Stimulated activated CD4-positive, alpha-beta T cell treated with anti-CD3 and anti-CD28 coated beads, Interleukin-4, amount 100 ng/mL, for 24 hours (primary cell): ENCODE measurements at regions not wholly inside any gene's neighbourhood (a gene's known extent, or its start where the extent isn't known, plus 50 kb on each side); places are given as distances from the start of the nearest gene placed in this dataset.
A peak's percentile ranks its signal among the peaks of the same experiment; 100 is the strongest.
"Not testable (repeated sequence)": the region's sequence is repeated elsewhere in the genome, so short reads cannot be mapped to it uniquely, and the experiment has no call there.

Experiments used
- DNase-seq: peaks from one replicate; pipeline ENCODE4 v3.0.0-alpha.2; 2020

DNA sequence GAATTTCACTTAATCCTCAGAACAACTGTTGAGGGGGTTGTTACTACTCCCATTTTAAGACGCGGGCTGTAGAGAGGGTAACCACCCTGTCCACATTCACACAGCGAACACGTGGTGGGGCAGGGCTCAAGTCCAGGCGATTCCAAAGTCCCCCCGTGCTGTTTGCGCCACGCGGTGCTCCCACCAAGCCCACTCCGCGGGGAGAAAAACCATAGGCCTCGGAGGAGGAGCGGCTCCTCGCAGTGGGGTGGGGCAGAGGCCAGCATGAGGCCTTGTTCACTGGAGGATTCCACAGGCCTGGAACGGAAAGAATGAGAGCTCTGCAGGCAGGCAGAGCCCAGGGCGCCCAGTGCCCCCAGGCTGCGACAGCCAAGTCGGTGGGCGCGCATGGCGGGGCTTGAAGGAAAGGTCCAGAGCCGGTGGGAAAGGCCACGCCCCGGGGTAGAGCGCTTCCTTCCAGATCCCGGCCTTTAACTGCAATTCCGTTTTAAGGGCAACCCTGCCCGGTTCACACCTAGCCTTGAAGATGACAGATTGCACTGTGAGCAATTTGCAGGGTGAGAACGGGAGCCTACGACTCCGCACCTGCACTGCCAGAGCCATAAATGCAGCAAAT, 161.8 kb upstream of the TBL1XR1 start:
- peak; percentile 49 for DNase-seq

DNA sequence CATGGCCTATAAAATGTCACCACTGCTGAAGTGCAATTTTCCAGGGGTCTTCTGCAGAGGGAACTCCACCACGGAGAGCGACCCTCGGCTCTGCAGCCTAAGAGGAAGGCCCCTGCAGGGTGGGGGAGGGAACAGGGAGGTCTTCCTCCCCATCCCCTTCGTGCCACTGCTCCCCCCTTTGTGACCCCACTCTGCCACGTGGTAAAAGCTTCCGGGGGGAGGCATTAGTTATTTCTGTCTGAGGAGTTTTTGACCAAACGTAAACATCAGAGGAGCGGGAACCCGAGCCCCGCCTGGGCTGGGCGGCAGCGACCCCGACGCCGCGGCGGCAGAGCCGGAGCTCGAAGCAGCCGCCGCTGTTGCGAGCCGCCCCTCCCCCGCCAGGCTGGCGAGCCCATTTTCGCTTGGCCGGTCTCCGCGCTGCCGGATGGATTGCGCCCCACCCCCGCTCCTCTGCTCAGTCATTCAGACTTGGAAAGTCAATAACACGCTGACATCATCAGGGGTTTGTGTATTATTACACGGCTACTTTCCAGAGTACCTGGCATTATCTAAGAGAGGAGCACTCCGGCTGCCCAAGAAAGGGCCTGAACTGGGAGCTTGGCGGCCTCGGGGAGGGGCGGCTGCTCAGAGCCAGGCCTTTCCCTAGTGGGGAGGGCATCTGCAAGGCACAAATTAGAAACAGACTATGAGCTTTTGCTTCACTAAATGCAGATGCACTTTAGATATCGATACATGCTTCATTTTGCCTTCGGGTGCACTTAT, 162.5 kb upstream of the TBL1XR1 start:
- peak; percentile 96 for DNase-seq

DNA sequence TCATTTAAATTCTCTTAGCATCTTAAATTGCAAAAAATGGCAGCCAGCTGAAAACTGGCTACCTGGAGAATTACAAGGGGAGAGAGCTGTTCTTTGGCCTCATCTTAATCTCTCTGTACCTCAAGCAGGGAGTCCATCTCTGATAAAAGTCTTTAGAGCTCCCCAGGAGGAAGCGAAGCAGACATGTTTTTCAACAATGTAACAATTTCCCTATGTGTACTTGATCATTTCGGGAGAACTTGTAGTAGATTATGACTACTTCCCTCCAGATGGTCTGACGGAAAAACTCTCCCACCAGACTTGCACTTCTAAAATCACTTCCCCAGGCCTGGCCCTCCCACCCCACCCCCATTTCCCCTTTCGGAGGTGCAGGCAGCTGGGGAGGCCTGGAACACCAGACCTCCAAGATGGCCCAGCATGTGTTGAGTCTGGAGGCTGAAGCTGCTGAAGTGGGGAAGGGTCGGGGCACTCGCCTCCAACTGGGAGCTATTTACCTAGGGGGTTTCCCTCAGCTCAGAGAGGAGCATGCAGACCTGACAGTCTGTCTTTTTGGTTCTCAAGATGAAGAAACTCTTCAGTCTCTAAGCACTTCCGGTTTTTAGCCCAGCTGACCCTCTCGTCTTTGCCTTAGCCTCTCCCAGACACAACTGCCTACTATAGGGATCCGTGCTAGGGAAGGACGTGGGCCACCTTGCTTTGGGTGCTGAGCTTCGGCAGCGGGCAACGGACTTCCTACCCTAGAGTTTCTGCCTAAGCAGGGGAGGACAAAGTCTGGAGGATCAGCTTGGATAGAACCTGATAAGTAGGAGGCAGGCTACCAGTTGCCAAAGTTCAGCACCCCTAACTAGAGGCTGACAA, 164.0 kb upstream of the TBL1XR1 start:
- DNase-seq, result no peak

DNA sequence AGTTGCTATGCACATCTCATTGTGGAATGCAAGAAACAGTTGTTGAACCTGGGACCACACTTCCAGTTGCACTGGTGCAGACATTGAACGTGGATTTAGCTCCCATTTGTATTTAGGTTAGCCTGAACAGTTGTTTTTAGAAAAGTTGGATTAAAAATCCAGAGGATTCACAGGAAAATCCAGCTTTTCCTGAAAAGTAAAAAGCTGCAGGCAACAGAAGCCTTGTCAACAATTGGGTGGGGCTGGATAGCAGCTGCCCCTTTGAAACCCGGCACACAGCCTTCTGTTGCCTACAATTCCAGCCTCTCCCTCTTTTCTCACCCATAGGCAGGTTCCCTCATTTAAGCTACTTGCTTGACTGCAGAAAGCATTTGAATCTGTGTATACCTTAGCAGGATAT, 165.3 kb upstream of the TBL1XR1 start:
- DNase-seq, result no peak

DNA sequence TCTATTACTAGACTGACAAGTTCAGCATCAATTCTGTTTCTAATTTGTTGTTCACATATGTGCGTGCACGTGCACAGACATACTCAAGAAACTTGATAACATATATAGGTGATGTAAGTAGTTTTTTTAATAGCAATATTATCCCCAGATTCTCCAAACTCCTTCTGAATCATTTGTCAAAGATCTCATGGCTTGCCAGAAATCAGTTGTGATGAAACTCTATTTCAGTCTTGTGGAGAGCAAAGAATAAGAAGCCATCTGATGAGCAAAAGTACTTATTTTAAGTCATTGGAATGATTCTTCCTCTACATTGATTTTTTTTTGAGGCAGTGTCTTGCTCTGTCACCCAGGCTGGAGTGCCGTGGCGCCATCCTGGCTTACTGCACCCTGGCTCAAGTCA, 167.0 kb upstream of the TBL1XR1 start:
- no peak for DNase-seq

DNA sequence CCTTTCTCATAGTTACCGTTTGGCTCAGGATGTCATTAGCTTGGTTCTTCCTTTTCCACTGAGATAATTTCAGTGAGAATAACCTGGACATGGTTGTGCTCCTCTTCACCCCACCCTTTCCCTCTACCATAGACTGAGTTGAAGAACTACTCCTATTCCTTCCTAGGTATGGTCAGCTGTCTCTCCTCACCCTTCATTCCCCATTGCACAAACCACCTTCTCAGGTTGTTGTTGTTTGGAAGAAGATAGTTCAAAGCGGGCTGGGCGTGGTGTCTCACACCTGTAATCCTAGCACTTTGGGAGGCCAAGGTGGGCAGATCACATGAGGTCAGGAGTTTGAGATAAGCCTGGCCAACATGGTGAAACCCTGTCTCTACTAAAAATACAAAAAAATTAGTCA, 168.0 kb upstream of the TBL1XR1 start:
- DNase-seq, result not testable (repeated sequence)

DNA sequence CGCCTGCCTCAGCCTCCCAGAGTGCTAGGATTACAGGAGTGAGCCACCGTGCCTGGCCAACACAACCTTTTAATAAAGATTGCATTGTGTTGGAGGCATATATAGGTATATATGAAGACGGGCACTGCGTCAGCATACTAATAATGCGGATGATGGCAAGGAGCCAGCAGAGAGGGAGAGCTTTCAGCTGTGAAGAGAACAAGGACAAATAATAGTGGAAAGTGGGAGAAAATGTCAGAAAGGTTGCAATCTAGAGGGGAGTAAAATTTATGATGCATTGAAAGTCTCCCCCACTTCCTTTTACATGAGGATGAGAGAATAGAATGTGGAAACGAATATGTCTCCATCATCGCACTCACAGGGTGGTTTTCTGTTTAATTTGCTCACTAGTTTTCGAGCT, 170.5 kb upstream of the TBL1XR1 start:
- DNase-seq, result no peak

DNA sequence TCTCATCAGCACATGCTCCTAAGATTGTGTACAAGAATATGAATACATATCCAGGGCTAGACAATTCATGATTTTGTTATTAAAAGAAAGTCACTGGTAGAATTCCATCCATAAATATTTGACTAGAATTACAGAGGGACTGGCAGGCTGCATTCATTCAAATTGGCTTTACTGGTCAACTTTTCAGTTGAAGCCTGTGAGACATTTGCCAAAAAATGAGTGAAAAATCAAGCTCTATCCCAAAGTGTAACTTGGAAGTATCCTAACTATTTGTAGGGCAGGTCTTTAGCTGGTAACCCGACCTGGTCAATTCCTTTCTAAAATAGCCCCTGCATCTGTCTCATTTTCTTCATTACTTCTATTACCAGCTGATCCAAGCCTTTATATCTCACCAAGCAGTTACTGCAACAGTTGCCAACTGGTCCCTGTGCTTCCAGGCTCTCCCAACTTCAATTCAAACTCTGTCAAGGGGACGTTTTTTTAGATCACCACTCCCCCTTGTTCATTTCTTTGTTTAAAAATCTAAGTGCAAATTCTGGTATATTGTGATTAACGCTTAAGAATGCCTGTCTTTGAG, 173.1 kb upstream of the TBL1XR1 start:
- no peak for DNase-seq

DNA sequence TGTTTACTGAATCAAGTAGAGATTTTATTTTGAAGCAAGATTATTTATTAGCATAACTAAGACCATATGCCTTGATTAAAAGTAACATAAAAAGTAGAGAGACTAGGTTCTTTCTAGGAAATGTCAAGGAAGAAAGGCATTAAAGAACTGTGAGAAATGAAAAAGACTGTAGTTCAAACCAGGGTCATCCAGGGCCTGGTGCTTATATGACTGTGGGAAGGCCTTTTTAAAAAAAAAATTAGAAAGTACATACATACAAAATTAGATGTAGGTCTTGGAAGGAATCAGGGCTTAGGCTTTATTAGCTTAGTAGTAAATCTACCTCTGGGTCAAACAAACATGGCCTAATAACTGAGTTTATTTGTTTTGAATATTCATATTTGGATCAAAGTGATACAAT, 173.9 kb upstream of the TBL1XR1 start:
- DNase-seq, result no peak

DNA sequence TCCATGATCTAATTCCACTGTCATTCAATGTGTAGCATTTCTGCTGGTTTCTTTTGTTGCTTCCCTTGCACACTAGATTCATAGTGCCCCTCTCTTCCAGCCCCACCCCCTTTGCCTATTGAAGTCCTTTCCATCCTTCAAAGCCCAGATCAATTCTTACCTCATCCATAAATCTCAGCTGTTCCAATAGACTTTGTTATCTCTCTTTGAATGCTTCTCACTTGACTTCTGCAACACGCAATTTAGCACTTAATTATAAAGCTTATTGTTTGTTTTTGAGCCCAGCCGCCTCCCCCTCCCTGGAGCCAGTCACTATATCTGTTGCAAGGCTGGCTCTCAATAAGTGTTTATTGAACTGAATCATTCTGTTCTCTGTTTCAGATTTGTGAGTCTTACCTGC, 174.6 kb upstream of the TBL1XR1 start:
- DNase-seq, result no peak

DNA sequence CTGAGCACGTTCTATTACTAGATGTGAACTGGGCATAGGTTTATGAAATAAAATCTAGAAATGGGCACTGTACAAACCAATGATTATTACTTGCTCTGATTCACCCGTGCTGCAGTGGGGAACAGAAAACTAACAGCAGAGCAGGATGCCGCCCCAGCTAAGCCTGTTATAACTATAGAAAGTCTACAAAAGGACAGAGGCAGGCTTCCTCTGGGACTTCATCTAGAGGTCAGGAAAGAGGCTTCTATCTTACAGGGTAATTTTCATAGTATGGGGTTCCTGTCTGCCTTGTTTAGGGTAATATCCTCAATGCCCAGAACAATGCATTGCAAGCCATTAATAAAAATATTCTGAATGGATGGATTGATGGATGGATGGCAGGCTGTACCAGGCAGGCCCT, 177.0 kb upstream of the TBL1XR1 start:
- DNase-seq, result no peak

DNA sequence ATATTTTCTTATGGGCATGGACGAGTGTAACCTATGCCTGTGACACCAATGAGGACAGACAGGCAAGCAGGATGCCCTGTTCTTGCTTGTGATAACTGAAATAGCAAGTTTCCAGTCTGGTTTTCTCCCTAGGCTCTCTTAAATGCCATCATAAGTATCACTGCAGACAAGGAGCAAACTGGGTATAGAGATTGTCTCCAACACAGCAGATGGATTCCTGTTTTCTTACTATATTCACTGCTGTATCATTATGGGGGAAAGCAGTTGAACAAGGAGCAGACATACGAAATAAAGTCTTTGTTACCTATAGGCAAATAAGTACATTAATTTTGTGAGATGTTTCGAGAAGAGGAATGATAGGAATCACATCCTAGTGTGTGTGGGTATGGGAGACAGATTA, 178.0 kb upstream of the TBL1XR1 start:
- no peak for DNase-seq

DNA sequence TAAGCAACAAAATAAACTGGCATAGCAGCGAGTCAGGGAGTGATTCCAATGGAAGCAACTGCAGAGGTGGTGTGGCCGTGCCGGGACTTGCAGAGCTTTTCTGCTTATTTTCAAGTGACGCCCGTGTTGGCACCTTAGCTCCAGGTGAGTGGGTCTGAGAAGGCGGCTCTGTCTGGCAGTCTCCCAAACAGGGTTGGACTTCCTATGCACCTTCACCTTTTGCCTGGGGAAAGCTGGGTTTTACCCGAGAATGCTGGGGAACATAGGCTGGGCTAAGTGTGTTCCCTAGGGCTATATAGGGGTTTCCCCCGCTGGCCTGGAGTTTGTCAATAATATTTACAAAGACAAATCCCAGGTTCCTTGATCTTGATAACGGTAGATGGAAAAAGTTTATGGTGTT, 179.9 kb upstream of the TBL1XR1 start:
- DNase-seq, result no peak

DNA sequence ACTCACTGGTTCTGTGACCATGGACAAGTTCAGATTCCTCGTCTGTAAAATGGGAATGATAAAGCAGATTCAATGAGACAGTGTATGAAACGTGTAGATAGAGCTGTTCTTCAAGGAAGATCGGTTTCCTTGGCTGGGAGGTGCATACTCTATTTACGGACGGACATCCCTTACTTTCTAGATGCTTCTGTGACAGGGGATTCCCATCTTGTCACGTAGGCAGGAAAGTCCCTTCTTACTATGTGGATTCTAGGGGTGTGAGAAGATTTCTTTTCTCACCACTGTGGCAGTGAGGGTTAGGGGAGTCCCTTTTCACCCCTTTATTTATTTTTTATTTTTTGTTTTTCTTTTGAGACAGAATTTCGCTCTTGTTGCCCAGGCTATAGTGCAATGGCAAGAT, 180.9 kb upstream of the TBL1XR1 start:
- no peak for DNase-seq

DNA sequence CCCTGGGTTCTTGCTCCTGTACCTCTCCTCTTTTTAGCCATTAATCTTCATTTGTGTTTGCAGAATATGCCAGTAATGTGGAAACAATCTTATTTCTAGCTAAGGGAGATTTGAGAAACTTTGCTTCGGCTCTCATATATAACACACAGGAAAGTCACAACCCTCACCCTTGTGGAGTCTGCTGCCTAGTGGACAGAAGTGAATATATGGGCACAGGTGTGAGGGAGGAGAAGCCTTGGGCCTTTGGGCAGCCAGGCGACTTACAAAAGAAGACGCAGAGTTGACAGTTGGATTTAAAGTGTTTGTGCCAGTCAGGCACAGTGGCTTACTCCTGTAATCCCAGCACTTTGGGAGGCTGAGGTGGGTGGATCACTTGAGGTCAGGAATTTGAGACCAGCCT, 181.8 kb upstream of the TBL1XR1 start:
- no peak for DNase-seq

DNA sequence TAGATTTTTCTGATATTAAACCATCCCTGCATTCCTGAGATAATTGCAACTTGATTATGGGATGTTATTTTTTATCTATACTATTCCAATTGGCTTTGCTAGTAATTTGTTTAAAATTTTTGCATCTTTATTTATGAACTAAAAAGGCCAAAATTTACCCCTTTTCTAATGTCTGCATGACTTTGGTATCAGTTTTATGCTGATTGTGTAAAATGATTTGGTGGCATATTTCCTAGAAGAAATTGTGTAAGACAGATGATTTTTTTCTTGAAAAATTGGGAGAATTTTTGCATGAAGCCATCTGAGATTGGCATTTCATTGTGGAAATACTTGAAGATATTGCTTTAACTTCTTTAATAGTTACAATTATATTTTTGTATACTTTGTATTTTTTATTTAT, 183.8 kb upstream of the TBL1XR1 start:
- no peak for DNase-seq

DNA sequence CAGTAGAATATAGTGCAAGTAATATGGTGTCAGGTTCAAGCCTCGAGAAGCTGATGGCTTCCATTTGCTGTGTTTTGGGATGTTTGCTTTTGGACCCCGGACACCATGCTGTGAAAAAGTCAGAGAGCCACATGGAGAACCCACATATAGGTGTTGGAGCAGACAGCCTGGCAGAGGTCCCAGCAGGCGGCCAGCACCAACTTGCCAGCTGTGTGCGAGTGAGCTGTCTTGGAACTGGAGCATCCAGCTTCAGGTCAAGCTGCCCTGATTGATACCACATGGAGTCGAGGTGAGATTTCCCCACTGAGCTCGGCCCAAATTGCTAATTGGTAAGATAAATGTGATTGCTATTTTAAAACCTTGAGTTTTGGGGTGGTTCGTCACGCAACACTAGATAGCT, 185.7 kb upstream of the TBL1XR1 start:
- no peak for DNase-seq

DNA sequence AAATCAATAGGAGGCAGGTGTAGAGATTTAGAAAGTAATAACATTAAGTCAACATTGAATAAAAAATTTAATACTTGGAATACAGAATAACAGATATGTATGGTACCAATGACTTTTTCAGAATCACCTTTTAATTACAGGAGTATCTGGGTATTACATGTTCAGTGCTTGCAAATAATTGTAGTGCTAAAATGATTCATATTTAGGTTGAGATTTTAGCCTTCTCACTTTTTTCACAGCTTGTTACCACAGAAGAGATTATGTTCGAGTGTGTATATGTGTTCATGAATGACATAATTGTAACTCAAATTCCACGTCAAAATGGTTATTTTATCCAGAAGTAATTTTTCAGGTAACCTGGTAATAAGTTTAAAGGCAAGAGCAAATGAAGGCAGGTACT, 187.9 kb upstream of the TBL1XR1 start:
- DNase-seq, result no peak

DNA sequence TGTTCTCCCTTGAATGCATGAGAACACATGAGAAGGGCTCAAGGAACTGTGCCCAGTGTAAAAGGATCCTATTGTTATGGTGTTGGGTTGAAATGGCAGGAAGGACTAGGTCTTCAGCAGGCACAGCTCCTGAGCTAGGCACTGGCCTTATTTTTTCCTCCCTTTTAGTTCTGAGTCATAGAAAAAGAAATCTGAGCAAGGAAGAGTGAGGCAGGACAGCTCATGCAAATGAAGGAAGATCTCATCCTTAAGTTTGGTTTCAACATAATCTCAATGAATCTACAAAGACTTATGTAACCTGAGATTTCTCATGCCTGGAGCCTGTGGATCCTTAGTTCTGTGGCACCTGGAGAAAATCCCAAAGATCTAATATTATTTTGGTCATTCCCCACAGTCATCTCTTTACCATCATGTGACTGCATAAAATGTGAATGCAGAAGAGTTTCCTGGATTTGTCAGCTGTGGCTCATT, 188.6 kb upstream of the TBL1XR1 start:
- DNase-seq, result no peak

DNA sequence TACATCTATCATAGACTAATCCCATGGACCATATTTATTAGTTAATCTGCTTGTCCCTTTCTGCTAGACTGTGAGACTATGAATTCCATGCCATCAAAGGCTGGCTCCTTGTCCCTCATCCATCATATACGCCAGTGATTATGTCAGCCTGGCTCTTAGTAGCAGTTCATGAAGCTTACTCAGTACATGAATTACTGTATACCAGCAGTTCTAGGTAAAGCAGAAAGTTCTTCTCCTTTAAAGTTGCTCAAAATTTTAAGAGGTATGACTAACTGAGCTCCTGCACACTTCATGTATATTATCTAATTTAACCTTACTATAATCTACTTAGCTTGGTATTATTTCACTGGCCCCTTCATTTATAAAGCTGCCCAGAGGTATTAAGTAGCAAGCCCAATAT, 190.9 kb upstream of the TBL1XR1 start:
- DNase-seq, result no peak

DNA sequence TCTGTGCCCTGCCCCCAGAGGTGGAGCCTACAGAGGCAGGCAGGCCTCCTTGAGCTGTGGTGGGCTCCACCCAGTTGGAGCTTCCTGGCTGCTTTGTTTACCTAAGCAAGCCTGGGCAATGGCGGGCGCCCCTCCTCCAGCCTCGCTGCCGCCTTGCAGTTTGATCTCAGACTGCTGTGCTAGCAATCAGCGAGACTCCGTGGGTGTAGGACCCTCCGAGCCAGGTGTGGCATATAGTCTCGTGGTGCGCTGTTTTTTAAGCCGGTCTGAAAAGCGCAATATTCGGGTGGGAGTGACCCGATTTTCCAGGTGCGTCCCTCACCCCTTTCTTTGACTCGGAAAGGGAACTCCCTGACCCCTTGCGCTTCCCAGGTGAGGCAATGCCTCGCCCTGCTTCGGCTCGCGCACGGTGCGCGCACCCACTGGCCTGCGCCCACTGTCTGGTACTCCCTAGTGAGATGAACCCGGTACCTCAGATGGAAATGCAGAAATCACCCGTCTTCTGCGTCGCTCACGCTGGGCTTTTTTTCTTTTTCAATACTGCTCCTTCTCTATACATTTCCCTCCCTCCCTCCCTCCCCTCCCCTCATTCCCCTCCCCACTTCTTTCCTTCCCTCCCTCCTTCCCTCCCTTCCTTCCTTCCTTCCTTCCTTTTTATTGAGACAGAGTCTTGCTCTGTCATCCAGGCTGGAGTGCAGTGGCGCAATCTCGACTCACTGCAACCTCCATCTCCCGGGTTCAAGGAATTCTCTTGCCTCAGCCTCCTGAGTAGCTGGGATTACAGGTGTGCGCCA, 197.1 kb upstream of the TBL1XR1 start:
- DNase-seq, result not testable (repeated sequence)

DNA sequence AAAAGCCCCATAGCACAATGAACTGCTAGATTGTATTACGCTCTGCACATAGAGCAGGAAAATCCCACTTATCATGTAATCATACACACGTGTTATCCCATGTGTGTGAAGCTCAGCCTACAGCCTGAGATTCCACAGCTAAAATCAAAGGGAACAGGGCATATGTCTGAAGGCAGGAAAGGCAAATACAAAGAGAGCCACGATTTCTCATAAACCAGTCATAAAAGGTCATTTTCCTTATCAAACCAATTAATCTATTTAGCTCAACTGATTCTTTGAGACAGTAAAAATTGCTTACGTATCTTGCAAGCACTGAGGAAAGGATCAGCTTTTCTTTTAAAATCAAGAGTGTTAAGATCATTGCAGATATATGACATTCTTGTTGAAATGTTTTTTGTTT, 199.5 kb upstream of the TBL1XR1 start:
- no peak for DNase-seq

DNA sequence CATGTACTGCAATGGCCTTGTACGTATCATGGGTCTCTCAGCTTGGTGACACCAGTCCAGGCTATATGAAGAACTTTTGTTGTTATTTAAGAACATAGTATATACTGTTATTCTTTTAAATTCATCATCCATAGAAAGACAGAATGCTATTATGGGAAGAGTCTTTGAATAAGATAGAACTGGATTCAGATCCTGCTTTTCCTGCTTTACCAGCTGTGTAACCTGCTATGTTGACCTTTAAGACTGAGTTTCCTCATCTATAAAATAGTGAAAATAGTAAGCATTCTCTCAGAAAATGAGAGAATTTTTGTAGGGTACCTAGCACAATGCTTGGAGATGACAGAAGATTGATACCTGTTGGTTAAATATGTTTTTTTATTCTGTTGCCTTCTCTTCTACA, 204.1 kb upstream of the TBL1XR1 start:
- DNase-seq, result no peak
